Neural cell (in vitro differentiated cells): ENCODE measurements at regions not wholly inside any gene's neighbourhood (a gene's known extent, or its start where the extent isn't known, plus 50 kb on each side); places are given as distances from the start of the nearest gene placed in this dataset.

Experiments used
- CTCF ChIP-seq: fragments of 450-650 bp; IDR thresholded peaks from 2 replicates; pipeline ENCODE4 v1.5.1; 2014; ENCODE audit warnings: antibody characterized with exemption, mild to moderate bottlenecking, moderate library complexity; ENCODE audit not compliant: poor library complexity, severe bottlenecking
- EZH2 ChIP-seq: fragments of 200-600, 300-800 bp; shearing (Covaris generic), sonication (generic); IDR thresholded peaks from 2 replicates; pipeline ENCODE4 v1.6.1; 2014; ENCODE audit warnings: antibody characterized with exemption, low read length, borderline replicate concordance, mild to moderate bottlenecking; ENCODE audit not compliant: insufficient read depth, poor library complexity, severe bottlenecking
- POLR2AphosphoS5 ChIP-seq: IDR thresholded peaks from 2 replicates; pipeline ENCODE4 v1.6.1; 2012
- TAF1 ChIP-seq: IDR thresholded peaks from 2 replicates; pipeline ENCODE4 v1.6.1; 2012; ENCODE audit warnings: low read depth

- TF ChIP-seq TAF1 = no peak
- no peak for TF ChIP-seq EZH2
- TF ChIP-seq CTCF = no peak
- TF ChIP-seq POLR2AphosphoS5 = no peak
These were observed 101.4 kb upstream of the ARHGAP42 start for GRCh38 chr11:100585728-100586127.
